WERI-Rb-1 (cell line): ENCODE measurements at regions not wholly inside any gene's neighbourhood (a gene's known extent, or its start where the extent isn't known, plus 50 kb on each side); places are given as distances from the start of the nearest gene placed in this dataset.

Experiments used
- DNase-seq: peaks from one replicate; pipeline ENCODE4 v3.0.0-alpha.2; 2020
- H3K27ac ChIP-seq: fragments of 250-450 bp; sonication (Bioruptor Pico); 2 replicates; pipeline ENCODE4 v1.5.1; 2020; ENCODE audit warnings: mild to moderate bottlenecking, moderate library complexity
- H3K27me3 ChIP-seq: fragments of 250-450 bp; sonication (Bioruptor Pico); 2 replicates; pipeline ENCODE4 v1.5.1; 2021; ENCODE audit warnings: mild to moderate bottlenecking, low read depth, moderate library complexity; ENCODE audit not compliant: insufficient read depth, severe bottlenecking
- H3K36me3 ChIP-seq: fragments of 250-450 bp; sonication (Bioruptor Pico); 2 replicates; pipeline ENCODE4 v1.5.1; 2020; ENCODE audit warnings: mild to moderate bottlenecking, moderate library complexity
- H3K4me3 ChIP-seq: 2 replicates; pipeline ENCODE4 v1.5.1; 2011; ENCODE audit warnings: low read depth, mild to moderate bottlenecking, control low read depth, low read length
- H3K9me3 ChIP-seq: fragments of 250-450 bp; sonication (Bioruptor Pico); 2 replicates; pipeline ENCODE4 v1.5.1; 2021; ENCODE audit warnings: mild to moderate bottlenecking, moderate library complexity; ENCODE audit not compliant: severe bottlenecking
- CTCF ChIP-seq: IDR thresholded peaks from 2 replicates; pipeline ENCODE4 v1.5.1; 2011; ENCODE audit warnings: low read depth, mild to moderate bottlenecking, control low read depth, inconsistent platforms, low read length

- H3K4me3 ChIP-seq, result no peak overlapping the region
- no peak overlapping the region for H3K27ac ChIP-seq
- H3K27me3 ChIP-seq, result no peaks in the 10 kb centered on the region
- no peak for TF ChIP-seq CTCF
- no peaks in the 10 kb centered on the region for H3K9me3 ChIP-seq
- H3K36me3 ChIP-seq, result no peaks in the 10 kb centered on the region
- no peak for DNase-seq
These were observed 500.6 kb upstream of the GOLIM4 start for GRCh38 chr3:168596175-168596823.

GRCh38 chr3:168591587-168591986 is 495.9 kb upstream of the GOLIM4 start:
- Histone ChIP-seq H3K4me3 (no peak overlapping the region), H3K27me3 (no peaks in the 10 kb centered on the region), H3K9me3 (no peaks in the 10 kb centered on the region), H3K27ac (no peak overlapping the region), H3K36me3 (no peaks in the 10 kb centered on the region)
- no peak for TF ChIP-seq CTCF
- DNase-seq, result no peak

- H3K9me3 ChIP-seq, result no peaks in the 10 kb centered on the region
- H3K4me3 ChIP-seq, result no peak overlapping the region
- H3K27me3 ChIP-seq, result no peaks in the 10 kb centered on the region
- H3K36me3 ChIP-seq, result no peaks in the 10 kb centered on the region
- no peak for TF ChIP-seq CTCF
- DNase-seq, result no peak
- no peak overlapping the region for H3K27ac ChIP-seq
These were observed 493.7 kb upstream of the GOLIM4 start for GRCh38 chr3:168589376-168589775.

GRCh38 chr3:168585544-168585943 is 489.8 kb upstream of the GOLIM4 start:
- Histone ChIP-seq H3K4me3 (no peak overlapping the region), H3K36me3 (no peaks in the 10 kb centered on the region), H3K9me3 (no peaks in the 10 kb centered on the region), H3K27me3 (no peaks in the 10 kb centered on the region), H3K27ac (no peak overlapping the region)
- no peak for DNase-seq
- no peak for TF ChIP-seq CTCF

- Histone ChIP-seq H3K36me3 (no peaks in the 10 kb centered on the region), H3K9me3 (no peaks in the 10 kb centered on the region), H3K27ac (no peak overlapping the region), H3K4me3 (no peak overlapping the region), H3K27me3 (no peaks in the 10 kb centered on the region)
- no peak for DNase-seq
- no peak for TF ChIP-seq CTCF
These were observed 488.3 kb upstream of the GOLIM4 start for GRCh38 chr3:168583977-168584376.

GRCh38 chr3:168582503-168582902 is 486.8 kb upstream of the GOLIM4 start:
- Histone ChIP-seq H3K27ac (no peak overlapping the region), H3K4me3 (no peak overlapping the region), H3K27me3 (no peaks in the 10 kb centered on the region), H3K36me3 (no peaks in the 10 kb centered on the region), H3K9me3 (no peaks in the 10 kb centered on the region)
- TF ChIP-seq CTCF, result no peak
- no peak for DNase-seq
